ENCODE measurements at regions not wholly inside any gene's neighbourhood (a gene's known extent, or its start where the extent isn't known, plus 50 kb on each side); places are given as distances from the start of the nearest gene placed in this dataset.

- TF ChIP-seq EZH2 (IDR thresholded peaks at IDR 0.05) = no peak
- TF ChIP-seq EZH2phosphoT487 (IDR thresholded peaks at IDR 0.05) = no peak
- TF ChIP-seq CTCF (IDR thresholded peaks at IDR 0.05) = no peak
- Histone ChIP-seq H2AFZ (replicated peaks) (no peak overlapping the region), H3K9ac (no peak overlapping the region), H3F3A (ENCODE audit: low read depth) (no peaks in the 10 kb centered on the region), H3K4me2 (no peak overlapping the region), H3K27ac (no peak overlapping the region), H3K4me1 (no peaks in the 10 kb centered on the region), H4K20me1 (ENCODE audit: low read depth) (no peaks in the 10 kb centered on the region), H3K4me3 (no peak overlapping the region), H3K9me3 (ENCODE audit: low read depth) (no peaks in the 10 kb centered on the region), H3K36me3 (no peaks in the 10 kb centered on the region), H3K27me3 (no peaks in the 10 kb centered on the region), H3K79me2 (ENCODE audit: low read depth) (no peaks in the 10 kb centered on the region)
- Mint-ChIP-seq H3K4me3 (no peak overlapping the region), H3K4me1 (peaks cover 3% of the 10 kb centered on the region), H3K9me3 (no peaks in the 10 kb centered on the region), H3K27me3 (ENCODE audit: insufficient read depth, low read depth) (peaks cover 11% of the 10 kb centered on the region), H3K36me3 (no peaks in the 10 kb centered on the region), H3K27ac (no peak overlapping the region)
- DNase-seq (ENCODE audit: low spot score) = no peak
Observed at GRCh38 chr10:30747633-30748032, 118.1 kb upstream of the LYZL2 start.

GRCh38 chr10:30745953-30746352 lies 116.4 kb upstream of the LYZL2 start:
- Histone ChIP-seq H3K9me3 (ENCODE audit: low read depth) (no peaks in the 10 kb centered on the region), H3K27ac (no peak overlapping the region), H3K4me3 (no peak overlapping the region), H3K27me3 (no peaks in the 10 kb centered on the region), H3K36me3 (no peaks in the 10 kb centered on the region), H2AFZ (replicated peaks) (no peak overlapping the region), H3K9ac (no peak overlapping the region), H4K20me1 (ENCODE audit: low read depth) (no peaks in the 10 kb centered on the region), H3K4me2 (no peak overlapping the region), H3K4me1 (no peaks in the 10 kb centered on the region), H3K79me2 (ENCODE audit: low read depth) (no peaks in the 10 kb centered on the region), H3F3A (ENCODE audit: low read depth) (no peaks in the 10 kb centered on the region)
- no peaks in the 10 kb centered on the region for H3K4me1 Mint-ChIP-seq
- peak overlapping the region; percentile 19 for H3K27ac Mint-ChIP-seq
- H3K36me3 Mint-ChIP-seq = no peaks in the 10 kb centered on the region
- TF ChIP-seq EZH2 (IDR thresholded peaks at IDR 0.05) (no peak), EZH2phosphoT487 (IDR thresholded peaks at IDR 0.05) (no peak), CTCF (IDR thresholded peaks at IDR 0.05) (no peak)
- H3K4me3 Mint-ChIP-seq = no peak overlapping the region
- no peaks in the 10 kb centered on the region for H3K9me3 Mint-ChIP-seq
- DNase-seq (ENCODE audit: low spot score) = no peak
- H3K27me3 Mint-ChIP-seq (ENCODE audit: insufficient read depth, low read depth) = peaks cover 7% of the 10 kb centered on the region

- peaks cover 7% of the 10 kb centered on the region for H3K27me3 Mint-ChIP-seq (ENCODE audit: insufficient read depth, low read depth)
- H3K9me3 Mint-ChIP-seq = no peaks in the 10 kb centered on the region
- no peaks in the 10 kb centered on the region for H3K36me3 Mint-ChIP-seq
- Histone ChIP-seq H4K20me1 (ENCODE audit: low read depth) (no peaks in the 10 kb centered on the region), H3K9ac (no peak overlapping the region), H3K36me3 (no peaks in the 10 kb centered on the region), H3K4me2 (no peak overlapping the region), H3K4me3 (no peak overlapping the region), H3K4me1 (no peaks in the 10 kb centered on the region), H3F3A (ENCODE audit: low read depth) (no peaks in the 10 kb centered on the region), H2AFZ (replicated peaks) (no peak overlapping the region), H3K27me3 (no peaks in the 10 kb centered on the region), H3K79me2 (ENCODE audit: low read depth) (no peaks in the 10 kb centered on the region), H3K9me3 (ENCODE audit: low read depth) (no peaks in the 10 kb centered on the region), H3K27ac (no peak overlapping the region)
- TF ChIP-seq EZH2phosphoT487 (IDR thresholded peaks at IDR 0.05) (no peak), CTCF (IDR thresholded peaks at IDR 0.05) (no peak), EZH2 (IDR thresholded peaks at IDR 0.05) (no peak)
- no peak overlapping the region for H3K4me3 Mint-ChIP-seq
- no peak overlapping the region for H3K27ac Mint-ChIP-seq
- no peaks in the 10 kb centered on the region for H3K4me1 Mint-ChIP-seq
- DNase-seq (ENCODE audit: low spot score) = no peak
Observed at GRCh38 chr10:30744106-30744505, 114.6 kb upstream of the LYZL2 start.

DNA sequence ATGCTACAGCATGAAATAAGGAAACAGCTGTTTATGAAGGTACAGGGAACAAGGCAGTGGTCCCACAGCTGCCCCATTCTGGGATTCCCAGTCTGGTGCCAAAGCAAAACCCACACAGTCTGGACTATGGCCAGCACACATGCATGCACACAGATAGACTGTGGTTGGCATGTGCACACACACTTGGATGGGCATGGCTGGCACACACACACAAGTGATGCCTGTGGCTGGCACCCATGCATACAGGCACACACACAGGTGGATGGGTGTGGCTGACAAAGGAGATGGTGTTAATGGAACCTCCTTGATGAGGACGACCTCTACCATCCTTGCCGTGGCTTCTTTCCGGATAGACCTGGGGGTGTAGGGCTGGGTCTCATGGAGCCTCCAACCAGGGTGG lies 114.0 kb upstream of the LYZL2 start:
- no peaks in the 10 kb centered on the region for H3K36me3 ChIP-seq
- no peaks in the 10 kb centered on the region for H3K4me1 ChIP-seq
- H3F3A ChIP-seq (ENCODE audit: low read depth) = no peaks in the 10 kb centered on the region
- no peak overlapping the region for H3K4me2 ChIP-seq
- no peak overlapping the region for H3K27ac ChIP-seq
- no peak overlapping the region for H3K4me3 ChIP-seq
- H3K9me3 ChIP-seq (ENCODE audit: low read depth) = no peaks in the 10 kb centered on the region
- H2AFZ ChIP-seq (replicated peaks) = no peak overlapping the region
- H3K79me2 ChIP-seq (ENCODE audit: low read depth) = no peaks in the 10 kb centered on the region
- no peaks in the 10 kb centered on the region for H3K27me3 ChIP-seq
- H4K20me1 ChIP-seq (ENCODE audit: low read depth) = no peaks in the 10 kb centered on the region
- H3K27ac Mint-ChIP-seq = no peak overlapping the region
- no peaks in the 10 kb centered on the region for H3K9me3 Mint-ChIP-seq
- H3K4me3 Mint-ChIP-seq = no peak overlapping the region
- H3K27me3 Mint-ChIP-seq (ENCODE audit: insufficient read depth, low read depth) = peaks cover 6% of the 10 kb centered on the region
- TF ChIP-seq CTCF (IDR thresholded peaks at IDR 0.05) = no peak
- TF ChIP-seq EZH2phosphoT487 (IDR thresholded peaks at IDR 0.05) = no peak
- TF ChIP-seq EZH2 (IDR thresholded peaks at IDR 0.05) = no peak
- no peak for DNase-seq (ENCODE audit: low spot score)
- no peaks in the 10 kb centered on the region for H3K4me1 Mint-ChIP-seq
- H3K36me3 Mint-ChIP-seq = no peaks in the 10 kb centered on the region
- H3K9ac ChIP-seq = no peak overlapping the region
